Endodermal cell (in vitro differentiated cells): ENCODE measurements at regions not wholly inside any gene's neighbourhood (a gene's known extent, or its start where the extent isn't known, plus 50 kb on each side); places are given as distances from the start of the nearest gene placed in this dataset.

Source experiments
- DNase-seq: peaks from one replicate; pipeline ENCODE4 v3.0.0-alpha.2; 2017
- H3K27ac ChIP-seq: 2 replicates; pipeline ENCODE4 v1.5.1; 2013; ENCODE audit warnings: mild to moderate bottlenecking, low read depth, low read length, moderate library complexity
- H3K27me3 ChIP-seq: 2 replicates; pipeline ENCODE4 v1.6.1; 2013; ENCODE audit warnings: mild to moderate bottlenecking, low read length, moderate library complexity; ENCODE audit not compliant: insufficient read depth, control insufficient read depth, poor library complexity, severe bottlenecking
- H3K36me3 ChIP-seq: 2 replicates; pipeline ENCODE4 v1.7.0; 2013; ENCODE audit warnings: mild to moderate bottlenecking, low read length, moderate library complexity; ENCODE audit not compliant: control insufficient read depth, insufficient read depth
- H3K4me1 ChIP-seq: one replicate; pipeline ENCODE4 v1.7.0; 2013; ENCODE audit warnings: low read length; ENCODE audit not compliant: control insufficient read depth, insufficient read depth
- H3K4me3 ChIP-seq: 2 replicates; pipeline ENCODE4 v1.5.1; 2013; ENCODE audit warnings: mild to moderate bottlenecking, low read length, moderate library complexity
- H3K9ac ChIP-seq: 2 replicates; pipeline ENCODE4 v1.6.1; 2013; ENCODE audit warnings: mild to moderate bottlenecking, low read length, moderate library complexity; ENCODE audit not compliant: poor library complexity, severe bottlenecking; ENCODE audit errors: extremely low read depth
- H3K9me3 ChIP-seq: 2 replicates; pipeline ENCODE4 v1.6.1; 2013; ENCODE audit warnings: mild to moderate bottlenecking, low read length, moderate library complexity; ENCODE audit not compliant: control insufficient read depth
- H3K27ac Mint-ChIP-seq: 2 replicates; pipeline ENCODE4 v1.8.0; 2020; ENCODE audit warnings: mixed read lengths
- H3K27me3 Mint-ChIP-seq: 2 replicates; pipeline ENCODE4 v1.8.0; 2021; ENCODE audit warnings: mild to moderate bottlenecking, mixed read lengths; ENCODE audit not compliant: insufficient read depth
- H3K36me3 Mint-ChIP-seq: 2 replicates; pipeline ENCODE4 v1.8.0; 2020; ENCODE audit warnings: low read depth, mixed read lengths
- H3K4me1 Mint-ChIP-seq: 2 replicates; pipeline ENCODE4 v1.8.0; 2020; ENCODE audit warnings: mixed read lengths
- H3K4me3 Mint-ChIP-seq: 2 replicates; pipeline ENCODE4 v1.8.0; 2020; ENCODE audit warnings: mild to moderate bottlenecking, moderate library complexity, mixed read lengths
- H3K9me3 Mint-ChIP-seq: 2 replicates; pipeline ENCODE4 v1.8.0; 2020; ENCODE audit warnings: mild to moderate bottlenecking, mixed read lengths
- CTCF ChIP-seq: fragments of 200-600 bp; sonication (generic); conservative IDR thresholded peaks from 2 replicates; pipeline ENCODE4 v1.5.0; 2021; ENCODE audit warnings: antibody characterized with exemption, mild to moderate bottlenecking
- WGBS, 2 experiments: methylation state at CpG; one replicate each; pipeline versions ENCODE4 v1.1.5 to v1.1.7; 2013; ENCODE audit warnings: missing lambda C conversion rate in 2 of 2, mixed read lengths in 1 of 2; ENCODE audit not compliant: insufficient coverage in 1 of 2, insufficient read length in 1 of 2; 5-methylcytosine and 5-hydroxymethylcytosine counted together

- no peaks in the 10 kb centered on the region for H3K9me3 ChIP-seq
- no peak for DNase-seq
- H3K27me3 ChIP-seq: no peaks in the 10 kb centered on the region
- no peak for TF ChIP-seq CTCF
- no peak overlapping the region for H3K27ac ChIP-seq
- peaks cover 42% of the 10 kb centered on the region for H3K4me1 Mint-ChIP-seq
- no peaks in the 10 kb centered on the region for H3K9me3 Mint-ChIP-seq
- H3K27me3 Mint-ChIP-seq: no peaks in the 10 kb centered on the region
- no peaks in the 10 kb centered on the region for H3K36me3 ChIP-seq
- H3K9ac ChIP-seq: no peak overlapping the region
- H3K36me3 Mint-ChIP-seq: no peaks in the 10 kb centered on the region
- no peak overlapping the region for H3K4me3 ChIP-seq
- 82 to 91% methylated on average over 4 of the region's 4 CpGs for WGBS, 2 experiments
- no peak overlapping the region for H3K4me3 Mint-ChIP-seq
- peak overlapping the region; percentile 58 for H3K27ac Mint-ChIP-seq
- peaks cover 14% of the 10 kb centered on the region for H3K4me1 ChIP-seq
Measured at GRCh38 chr13:73141292-73141771, 82.5 kb downstream of the KLF5 start.

- Histone ChIP-seq H3K9me3 (no peaks in the 10 kb centered on the region), H3K36me3 (no peaks in the 10 kb centered on the region), H3K4me3 (no peak overlapping the region), H3K9ac (no peak overlapping the region), H3K27me3 (no peaks in the 10 kb centered on the region), H3K27ac (no peak overlapping the region), H3K4me1 (peaks cover 14% of the 10 kb centered on the region)
- no peak for TF ChIP-seq CTCF
- Mint-ChIP-seq H3K36me3 (no peaks in the 10 kb centered on the region), H3K4me1 (peaks cover 42% of the 10 kb centered on the region), H3K4me3 (no peak overlapping the region), H3K9me3 (no peaks in the 10 kb centered on the region), H3K27ac (peak overlapping the region; percentile 58), H3K27me3 (no peaks in the 10 kb centered on the region)
- 82 to 88% methylated on average over 2 of the region's 2 CpGs for WGBS, 2 experiments
- no peak for DNase-seq
Measured at GRCh38 chr13:73140801-73141200, 82.0 kb downstream of the KLF5 start.

GRCh38 chr13:73138638-73139491 lies 80.1 kb downstream of the KLF5 start:
- peak overlapping the region; percentile 29 for H3K27ac Mint-ChIP-seq
- H3K4me1 Mint-ChIP-seq: peaks cover 42% of the 10 kb centered on the region

More at GRCh38 chr13:73138638-73139491, 80.1 kb downstream of the KLF5 start:
- no peak for DNase-seq
- H3K27me3 ChIP-seq: no peaks in the 10 kb centered on the region
- H3K9ac ChIP-seq: no peak overlapping the region
- Mint-ChIP-seq H3K27me3 (no peaks in the 10 kb centered on the region), H3K4me3 (no peak overlapping the region), H3K9me3 (no peaks in the 10 kb centered on the region), H3K36me3 (no peaks in the 10 kb centered on the region)
- WGBS, 2 experiments: 59 to 62% methylated on average over 6 to 11 of the region's 11 CpGs
- H3K4me1 ChIP-seq: peaks cover 14% of the 10 kb centered on the region
- H3K9me3 ChIP-seq: no peaks in the 10 kb centered on the region
- no peaks in the 10 kb centered on the region for H3K36me3 ChIP-seq
- no peak for TF ChIP-seq CTCF
- peak overlapping the region; percentile 31 for H3K4me3 ChIP-seq
- H3K27ac ChIP-seq: no peak overlapping the region
